Prostate gland (tissue), 2 donors: ENCODE measurements at regions not wholly inside any gene's neighbourhood (a gene's known extent, or its start where the extent isn't known, plus 50 kb on each side); places are given as distances from the start of the nearest gene placed in this dataset.

Experiments used
- DNase-seq: peaks from one replicate; pipeline ENCODE4 v3.0.0-alpha.2; 2019; ENCODE audit warnings: low spot score
- H3K27ac ChIP-seq, 2 donors: fragments of 200-600 bp; sonication (generic); 2 replicates each; pipeline ENCODE4 v1.5.1; 2017 to 2019
- H3K27me3 ChIP-seq: fragments of 200-600 bp; sonication (generic); replicated peaks from 2 replicates; pipeline ENCODE4 v1.5.1; 2019; ENCODE audit not compliant: insufficient read depth
- H3K36me3 ChIP-seq, 2 donors: fragments of 200-600 bp; sonication (generic); 1 replicate in 1 of 2; 2 replicates in 1 of 2; pipeline versions ENCODE4 v1.5.1 to v1.8.1; 2017 to 2019
- H3K4me1 ChIP-seq: fragments of 200-600 bp; sonication (generic); replicated peaks from 2 replicates; pipeline ENCODE4 v1.5.1; 2019
- H3K4me3 ChIP-seq, 2 donors: fragments of 200-600 bp; sonication (generic); 2 replicates each; pipeline ENCODE4 v1.5.1; 2017 to 2019
- H3K9me3 ChIP-seq: fragments of 200-600 bp; sonication (generic); 2 replicates; pipeline ENCODE4 v1.5.1; 2017
- CTCF ChIP-seq, 4 experiments: fragments of 200-600 bp in 2 of 4; fragments of 450-650 bp in 2 of 4; sonication (generic) in 2 of 4; IDR thresholded peaks; 1 replicate in 3 of 4; 2 replicates in 1 of 4; pipeline ENCODE4 v1.5.1; 2016 to 2019; ENCODE audit warnings: antibody characterized with exemption in 4 of 4, mild to moderate bottlenecking in 2 of 4, moderate library complexity in 2 of 4
- POLR2A ChIP-seq: fragments of 450-650 bp; IDR thresholded peaks from one replicate; pipeline ENCODE4 v1.6.1; 2016; ENCODE audit warnings: antibody characterized with exemption, mild to moderate bottlenecking
- POLR2AphosphoS5 ChIP-seq: sonication (generic); formaldehyde crosslinking; IDR thresholded peaks from one replicate; pipeline ENCODE4 v1.6.1; 2017; ENCODE audit warnings: antibody characterized with exemption
- WGBS: methylation state at CpG from one replicate; pipeline ENCODE4 v1.1.5; 2018; 5-methylcytosine and 5-hydroxymethylcytosine counted together
- intact Hi-C: fragments of 100-400 bp; cut with DNase I; formaldehyde crosslinking; loops from one replicate; pipeline ENCODE4 v1.14.2; 2022

GRCh38 chr6:28767691-28768090 is 156.1 kb downstream of the TRIM27 start:
- no peak for DNase-seq
- Histone ChIP-seq H3K4me1 (no peaks in the 10 kb centered on the region), H3K27me3 (peaks cover 12% of the 10 kb centered on the region), H3K36me3 (no peaks in the 10 kb centered on the region), H3K27ac (no peak overlapping the region), H3K9me3 (no peaks in the 10 kb centered on the region), H3K4me3 (no peak overlapping the region)
- WGBS: 38% methylated on average over 5 of the region's 5 CpGs
- intact Hi-C loops: no loop called here
- TF ChIP-seq POLR2AphosphoS5 (no peak), CTCF (IDR thresholded peaks at IDR 0.05) (no peak), POLR2A (no peak)

- no peaks in the 10 kb centered on the region for H3K36me3 ChIP-seq
- H3K9me3 ChIP-seq: no peaks in the 10 kb centered on the region
- intact Hi-C loops: no loop called here
- H3K27me3 ChIP-seq: peaks cover 18% of the 10 kb centered on the region
- no peak overlapping the region for H3K27ac ChIP-seq
- no peak overlapping the region for H3K4me3 ChIP-seq
- TF ChIP-seq POLR2A: no peak
- 54% methylated on average over 12 of the region's 12 CpGs for WGBS
- DNase-seq: no peak
- H3K4me1 ChIP-seq: no peaks in the 10 kb centered on the region
Observed at GRCh38 chr6:28768187-28768913, 155.4 kb downstream of the TRIM27 start.

- intact Hi-C loops: no loop called here
- DNase-seq: no peak
- Histone ChIP-seq H3K4me3 (no peak overlapping the region), H3K36me3 (no peaks in the 10 kb centered on the region), H3K27me3 (peaks cover 28% of the 10 kb centered on the region), H3K27ac (no peak overlapping the region), H3K9me3 (no peaks in the 10 kb centered on the region), H3K4me1 (no peaks in the 10 kb centered on the region)
- no peak for TF ChIP-seq POLR2AphosphoS5
- 30% methylated on average over 20 of the region's 20 CpGs for WGBS
Observed at GRCh38 chr6:28769626-28770402, 154.0 kb downstream of the TRIM27 start.

GRCh38 chr6:28770732-28771131 is 153.1 kb downstream of the TRIM27 start:
- TF ChIP-seq POLR2A (no peak), POLR2AphosphoS5 (no peak), CTCF (IDR thresholded peaks at IDR 0.05) (no peak)
- intact Hi-C loops: no loop called here
- peaks cover 36% of the 10 kb centered on the region for H3K27me3 ChIP-seq
- 61% methylated on average over 14 of the region's 14 CpGs for WGBS
- H3K9me3 ChIP-seq: no peaks in the 10 kb centered on the region
- no peaks in the 10 kb centered on the region for H3K36me3 ChIP-seq
- H3K27ac ChIP-seq: no peak overlapping the region
- no peaks in the 10 kb centered on the region for H3K4me1 ChIP-seq
- no peak overlapping the region for H3K4me3 ChIP-seq
- DNase-seq: no peak

GRCh38 chr6:28771401-28772267 is 152.2 kb downstream of the TRIM27 start:
- intact Hi-C loops: no loop called here
- TF ChIP-seq POLR2AphosphoS5 (no peak), POLR2A (no peak), CTCF (IDR thresholded peaks at IDR 0.05) (no peak)
- H3K9me3 ChIP-seq: no peaks in the 10 kb centered on the region
- 31% methylated on average over 19 of the region's 19 CpGs for WGBS
- no peaks in the 10 kb centered on the region for H3K36me3 ChIP-seq
- no peaks in the 10 kb centered on the region for H3K4me1 ChIP-seq
- no peak overlapping the region for H3K4me3 ChIP-seq
- no peak overlapping the region for H3K27ac ChIP-seq
- DNase-seq: no peak
- peaks cover 38% of the 10 kb centered on the region for H3K27me3 ChIP-seq
